HepG2 (cell line): ENCODE measurements at regions not wholly inside any gene's neighbourhood (a gene's known extent, or its start where the extent isn't known, plus 50 kb on each side); places are given as distances from the start of the nearest gene placed in this dataset.
A peak's percentile ranks its signal among the peaks of the same experiment; 100 is the strongest.

Experiments used
- AGO1 ChIP-seq: fragments of 200-400 bp; formaldehyde crosslinking; IDR thresholded peaks from 2 replicates; pipeline ENCODE4 v1.6.1; 2017; ENCODE audit warnings: mild to moderate bottlenecking, low read depth, low read length, moderate library complexity; ENCODE audit not compliant: poor library complexity, severe bottlenecking
- ARID3A ChIP-seq: IDR thresholded peaks from 2 replicates; pipeline ENCODE4 v1.6.1; 2012; ENCODE audit warnings: low read depth, low read length, improper control_type of control experiment
- ATF1 ChIP-seq: IDR thresholded peaks from 2 replicates; pipeline ENCODE4 v1.6.1; 2016; ENCODE audit warnings: mild to moderate bottlenecking, control low read depth
- ELF3 ChIP-seq: IDR thresholded peaks from 2 replicates; pipeline ENCODE4 v1.6.1; 2016; ENCODE audit warnings: missing genetic modification reagents, missing compliant biosample characterization
- FOSL1 ChIP-seq: sonication (generic); formaldehyde crosslinking; IDR thresholded peaks from 2 replicates; pipeline ENCODE4 v1.9.0; 2021; ENCODE audit warnings: missing genetic modification reagents, borderline replicate concordance
- HDAC1 ChIP-seq: sonication (generic); formaldehyde crosslinking; IDR thresholded peaks from 2 replicates; pipeline ENCODE4 v1.5.1; 2020; ENCODE audit warnings: mild to moderate bottlenecking, missing genetic modification reagents
- HDAC2 ChIP-seq: sonication (generic); formaldehyde crosslinking; IDR thresholded peaks from 2 replicates; pipeline ENCODE4 v1.4.0; 2020; ENCODE audit warnings: missing genetic modification reagents
- MBNL3 ChIP-seq: fragments of 250-450 bp; sonication (Bioruptor Pico); conservative IDR thresholded peaks from 2 replicates; pipeline ENCODE4 v1.8.0; 2022; ENCODE audit warnings: mild to moderate bottlenecking, inconsistent platforms
- MEIS1 ChIP-seq: sonication (generic); formaldehyde crosslinking; IDR thresholded peaks from 2 replicates; pipeline ENCODE4 v1.9.0; 2021; ENCODE audit warnings: mild to moderate bottlenecking, missing genetic modification reagents, moderate library complexity, borderline replicate concordance
- NONO ChIP-seq, 2 experiments: fragments of 450-650 bp in 1 of 2; sonication (generic) in 1 of 2; formaldehyde crosslinking in 1 of 2; IDR thresholded peaks in 1 of 2; conservative IDR thresholded peaks in 1 of 2; 2 replicates each; pipeline versions ENCODE4 v1.6.1 to v1.8.0; 2017 to 2022; ENCODE audit warnings: mild to moderate bottlenecking in 1 of 2, missing genetic modification reagents in 1 of 2, moderate library complexity in 1 of 2
- NR2F6 ChIP-seq, 2 experiments: IDR thresholded peaks; 2 replicates each; pipeline ENCODE4 v1.6.1; 2016; ENCODE audit warnings: antibody characterized with exemption in 1 of 2, mild to moderate bottlenecking in 1 of 2
- ONECUT2 ChIP-seq: sonication (generic); formaldehyde crosslinking; IDR thresholded peaks from 2 replicates; pipeline ENCODE4 v1.4.0; 2020; ENCODE audit warnings: missing genetic modification reagents
- PAWR ChIP-seq: sonication (generic); formaldehyde crosslinking; IDR thresholded peaks from 2 replicates; pipeline ENCODE4 v1.4.0; 2020; ENCODE audit warnings: missing genetic modification reagents, mild to moderate bottlenecking, borderline replicate concordance
- SOX6 ChIP-seq, 2 experiments: fragments of 450-650 bp in 1 of 2; sonication (generic) in 1 of 2; formaldehyde crosslinking in 1 of 2; IDR thresholded peaks; 2 replicates each; pipeline versions ENCODE4 v1.4.0 to v1.6.1; 2017 to 2020; ENCODE audit warnings: antibody characterized with exemption in 1 of 2, mild to moderate bottlenecking in 1 of 2, missing genetic modification reagents in 1 of 2
- SP5 ChIP-seq: IDR thresholded peaks from 2 replicates; pipeline ENCODE4 v1.6.1; 2016; ENCODE audit warnings: low read depth, borderline replicate concordance
- SRSF9 ChIP-seq: fragments of 200-400 bp; formaldehyde crosslinking; IDR thresholded peaks from 2 replicates; pipeline ENCODE4 v1.6.1; 2018; ENCODE audit warnings: borderline replicate concordance, mild to moderate bottlenecking, low read depth, low read length; ENCODE audit not compliant: insufficient read depth, poor library complexity, severe bottlenecking
- ZBTB21 ChIP-seq: sonication (generic); formaldehyde crosslinking; IDR thresholded peaks from 2 replicates; pipeline ENCODE4 v1.4.0; 2020; ENCODE audit warnings: missing genetic modification reagents
- ZFP90 ChIP-seq: sonication (generic); formaldehyde crosslinking; IDR thresholded peaks from 2 replicates; pipeline ENCODE4 v1.8.0; 2022; ENCODE audit warnings: missing genetic modification reagents, mild to moderate bottlenecking, inconsistent platforms, borderline replicate concordance
- ZNF230 ChIP-seq: sonication (generic); formaldehyde crosslinking; IDR thresholded peaks from 2 replicates; pipeline ENCODE4 v1.4.0; 2020; ENCODE audit warnings: mild to moderate bottlenecking, missing genetic modification reagents
- ZNF3 ChIP-seq: IDR thresholded peaks from 2 replicates; pipeline ENCODE4 v1.7.0; 2017; ENCODE audit warnings: inconsistent platforms
- ZNF567 ChIP-seq: sonication (generic); formaldehyde crosslinking; IDR thresholded peaks from 2 replicates; pipeline ENCODE4 v1.8.1; 2023; ENCODE audit warnings: mild to moderate bottlenecking, missing genetic modification reagents, borderline replicate concordance
- ZNF619 ChIP-seq: sonication (generic); formaldehyde crosslinking; IDR thresholded peaks from 2 replicates; pipeline ENCODE4 v1.4.0; 2020; ENCODE audit warnings: mild to moderate bottlenecking, missing genetic modification reagents
- ZNF75D ChIP-seq: sonication (generic); formaldehyde crosslinking; IDR thresholded peaks from 2 replicates; pipeline ENCODE4 v1.8.1; 2023; ENCODE audit warnings: missing genetic modification reagents, mild to moderate bottlenecking, borderline replicate concordance
- ZNF782 ChIP-seq: sonication (generic); formaldehyde crosslinking; IDR thresholded peaks from 2 replicates; pipeline ENCODE4 v1.4.0; 2020; ENCODE audit warnings: missing genetic modification reagents, mild to moderate bottlenecking, borderline replicate concordance
- ZNF878 ChIP-seq: sonication (generic); formaldehyde crosslinking; IDR thresholded peaks from 2 replicates; pipeline ENCODE4 v1.8.1; 2023; ENCODE audit warnings: mild to moderate bottlenecking, missing genetic modification reagents, moderate library complexity
- TF ChIP-seq, protein P1 (sequence below): sonication (generic); formaldehyde crosslinking; IDR thresholded peaks from 2 replicates; pipeline ENCODE4 v1.4.0; 2020; ENCODE audit warnings: missing genetic modification reagents, mild to moderate bottlenecking, borderline replicate concordance

- no peak for TF ChIP-seq ARID3A
- no peak for TF ChIP-seq ATF1 (CRISPR knock-in tag)
- no peak for TF ChIP-seq AGO1
- no peak for TF ChIP-seq ZNF3 (CRISPR knock-in tag)
- no peak for TF ChIP-seq ZNF619 (CRISPR knock-in tag)
- no peak for TF ChIP-seq ZNF878 (CRISPR knock-in tag)
- peak; percentile 11; the same call in 1 of the 2 replicates for TF ChIP-seq HDAC2 (CRISPR knock-in tag)
- 0 out of 2 replicates have a peak, but pooled peaks have one; percentile 21 for TF ChIP-seq HDAC1 (CRISPR knock-in tag)
- TF ChIP-seq MEIS1 (CRISPR knock-in tag) = no peak
- TF ChIP-seq ZNF567 = no peak
- TF ChIP-seq NONO (IDR thresholded peaks at IDR 0.05) = no peak
- TF ChIP-seq NONO (CRISPR knock-in tag; conservative IDR thresholded peaks at IDR 0.05) = no peak
- no peak for TF ChIP-seq ZFP90 (CRISPR knock-in tag)
- TF ChIP-seq ELF3 = 0 out of 2 replicates have a peak, but pooled peaks have one; percentile 12
- no peak for TF ChIP-seq ZNF230
- TF ChIP-seq PAWR (CRISPR knock-in tag) = no peak
- no peak for TF ChIP-seq ZNF782 (CRISPR knock-in tag)
- no peak for TF ChIP-seq MBNL3
- no peak for TF ChIP-seq SOX6 (IDR thresholded peaks at IDR 0.05)
- TF ChIP-seq SOX6 (CRISPR knock-in tag; IDR thresholded peaks at IDR 0.05) = peak; percentile 62; the same call in 1 of the 2 replicates
- TF ChIP-seq, protein P1, sequence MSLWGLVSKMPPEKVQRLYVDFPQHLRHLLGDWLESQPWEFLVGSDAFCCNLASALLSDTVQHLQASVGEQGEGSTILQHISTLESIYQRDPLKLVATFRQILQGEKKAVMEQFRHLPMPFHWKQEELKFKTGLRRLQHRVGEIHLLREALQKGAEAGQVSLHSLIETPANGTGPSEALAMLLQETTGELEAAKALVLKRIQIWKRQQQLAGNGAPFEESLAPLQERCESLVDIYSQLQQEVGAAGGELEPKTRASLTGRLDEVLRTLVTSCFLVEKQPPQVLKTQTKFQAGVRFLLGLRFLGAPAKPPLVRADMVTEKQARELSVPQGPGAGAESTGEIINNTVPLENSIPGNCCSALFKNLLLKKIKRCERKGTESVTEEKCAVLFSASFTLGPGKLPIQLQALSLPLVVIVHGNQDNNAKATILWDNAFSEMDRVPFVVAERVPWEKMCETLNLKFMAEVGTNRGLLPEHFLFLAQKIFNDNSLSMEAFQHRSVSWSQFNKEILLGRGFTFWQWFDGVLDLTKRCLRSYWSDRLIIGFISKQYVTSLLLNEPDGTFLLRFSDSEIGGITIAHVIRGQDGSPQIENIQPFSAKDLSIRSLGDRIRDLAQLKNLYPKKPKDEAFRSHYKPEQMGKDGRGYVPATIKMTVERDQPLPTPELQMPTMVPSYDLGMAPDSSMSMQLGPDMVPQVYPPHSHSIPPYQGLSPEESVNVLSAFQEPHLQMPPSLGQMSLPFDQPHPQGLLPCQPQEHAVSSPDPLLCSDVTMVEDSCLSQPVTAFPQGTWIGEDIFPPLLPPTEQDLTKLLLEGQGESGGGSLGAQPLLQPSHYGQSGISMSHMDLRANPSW (CRISPR knock-in tag) = no peak
- TF ChIP-seq SP5 (CRISPR knock-in tag) = no peak
- TF ChIP-seq ZBTB21 (CRISPR knock-in tag) = no peak
- no peak for TF ChIP-seq FOSL1
- peak; percentile 77 for TF ChIP-seq ONECUT2 (CRISPR knock-in tag)
- no peak; the same call in 1 of the 2 replicates for TF ChIP-seq NR2F6 (IDR thresholded peaks at IDR 0.05)
- 0 out of 2 replicates have a peak, but pooled peaks have one; percentile 8 for TF ChIP-seq NR2F6 (CRISPR knock-in tag; IDR thresholded peaks at IDR 0.05)
- no peak for TF ChIP-seq ZNF75D (CRISPR knock-in tag)
- no peak for TF ChIP-seq SRSF9
Measured at GRCh38 chr16:10333321-10334032, 52.4 kb upstream of the ATF7IP2 start (continued).
